WTC11 (cell line): ENCODE measurements at regions not wholly inside any gene's neighbourhood (a gene's known extent, or its start where the extent isn't known, plus 50 kb on each side); places are given as distances from the start of the nearest gene placed in this dataset.

Experiments
- ATAC-seq: fragments of 200-7000 bp; cut with Tn5 transposase; 2 replicates; pipeline ENCODE4 v1.10.0; 2021; ENCODE audit warnings: mild to moderate bottlenecking, moderate library complexity
- CTCF ChIA-PET: fragments of 300-600 bp; sonication (Branson Sonifier 250); formaldehyde crosslinking; loops from one replicate; lab custom pipeline; 2021; ENCODE audit warnings: antibody characterized with exemption; lab: Charles Lee
- POLR2A ChIA-PET: fragments of 350-600 bp; sonication (Branson Sonifier 250); formaldehyde crosslinking; loops from one replicate; lab custom pipeline; 2021; ENCODE audit warnings: antibody characterized with exemption; lab: Charles Lee
- DNase-seq: peaks from one replicate; pipeline ENCODE4 v3.0.0; 2021; ENCODE audit warnings: low spot score
- H3K27ac Mint-ChIP-seq: 2 replicates; pipeline ENCODE4 v1.8.0; 2021; ENCODE audit warnings: mixed read lengths
- H3K27me3 Mint-ChIP-seq: 2 replicates; pipeline ENCODE4 v1.8.0; 2021; ENCODE audit warnings: low read depth, mild to moderate bottlenecking, moderate library complexity, mixed read lengths
- H3K36me3 Mint-ChIP-seq: 2 replicates; pipeline ENCODE4 v1.8.0; 2021; ENCODE audit warnings: mixed read lengths
- H3K4me1 Mint-ChIP-seq: 2 replicates; pipeline ENCODE4 v1.8.0; 2022; ENCODE audit warnings: mixed read lengths
- H3K4me3 Mint-ChIP-seq: 2 replicates; pipeline ENCODE4 v1.8.0; 2021; ENCODE audit warnings: mild to moderate bottlenecking, moderate library complexity, mixed read lengths
- H3K9me3 Mint-ChIP-seq: 2 replicates; pipeline ENCODE4 v1.8.0; 2021; ENCODE audit warnings: mixed read lengths
- ATF1 ChIP-seq: sonication (generic); formaldehyde crosslinking; IDR thresholded peaks from 2 replicates; pipeline ENCODE4 v1.8.1; 2023; ENCODE audit warnings: mild to moderate bottlenecking, moderate library complexity, missing genetic modification reagents
- CBFB ChIP-seq: sonication (generic); formaldehyde crosslinking; IDR thresholded peaks from 2 replicates; pipeline ENCODE4 v1.8.1; 2022; ENCODE audit warnings: mild to moderate bottlenecking, low read depth, missing genetic modification reagents
- ELF4 ChIP-seq: sonication (generic); formaldehyde crosslinking; IDR thresholded peaks from 2 replicates; pipeline ENCODE4 v1.8.1; 2022; ENCODE audit warnings: low read depth, mild to moderate bottlenecking, moderate library complexity, missing genetic modification reagents
- ESRRA ChIP-seq: sonication (generic); formaldehyde crosslinking; IDR thresholded peaks from 2 replicates; pipeline ENCODE4 v1.8.1; 2022; ENCODE audit warnings: mild to moderate bottlenecking, missing genetic modification reagents, borderline replicate concordance
- ETV6 ChIP-seq: sonication (generic); formaldehyde crosslinking; IDR thresholded peaks from 2 replicates; pipeline ENCODE4 v1.8.1; 2022; ENCODE audit warnings: mild to moderate bottlenecking, missing genetic modification reagents
- FOXP1 ChIP-seq: sonication (generic); formaldehyde crosslinking; IDR thresholded peaks from 2 replicates; pipeline ENCODE4 v1.8.0; 2022; ENCODE audit warnings: missing genetic modification reagents, mild to moderate bottlenecking, moderate library complexity, borderline replicate concordance
- GTF2I ChIP-seq: fragments of 250-450 bp; sonication (Bioruptor Pico); conservative IDR thresholded peaks from 2 replicates; pipeline ENCODE4 v1.4.0; 2021; ENCODE audit warnings: mild to moderate bottlenecking
- OVOL2 ChIP-seq: fragments of 250-450 bp; sonication (Bioruptor Pico); IDR thresholded peaks from 2 replicates; pipeline ENCODE4 v1.9.0; 2021; ENCODE audit warnings: mild to moderate bottlenecking, borderline replicate concordance
- SOX15 ChIP-seq: fragments of 250-450 bp; sonication (Bioruptor Pico); IDR thresholded peaks from 2 replicates; pipeline ENCODE4 v1.9.0; 2021; ENCODE audit warnings: mild to moderate bottlenecking
- ZNF121 ChIP-seq: sonication (generic); formaldehyde crosslinking; IDR thresholded peaks from 2 replicates; pipeline ENCODE4 v1.8.0; 2023; ENCODE audit warnings: missing genetic modification reagents
- ZNF423 ChIP-seq: fragments of 250-450 bp; sonication (Bioruptor Pico); IDR thresholded peaks from 2 replicates; pipeline ENCODE4 v2.1.2; 2022; ENCODE audit warnings: mild to moderate bottlenecking, moderate library complexity
- ZNF512 ChIP-seq: sonication (generic); formaldehyde crosslinking; IDR thresholded peaks from 2 replicates; pipeline ENCODE4 v1.8.1; 2022; ENCODE audit warnings: missing genetic modification reagents, borderline replicate concordance
- TF ChIP-seq, protein P1 (sequence below): sonication (generic); formaldehyde crosslinking; IDR thresholded peaks from 2 replicates; pipeline ENCODE4 v1.8.0; 2022; ENCODE audit warnings: mild to moderate bottlenecking, missing genetic modification reagents
- TF ChIP-seq, protein P2 (sequence below): fragments of 250-450 bp; sonication (Bioruptor Pico); IDR thresholded peaks from 2 replicates; pipeline ENCODE4 v1.9.0; 2021; ENCODE audit warnings: mild to moderate bottlenecking, borderline replicate concordance
- TF ChIP-seq, protein P3 (sequence below): sonication (generic); formaldehyde crosslinking; conservative IDR thresholded peaks from 2 replicates; pipeline ENCODE4 v1.8.1; 2023; ENCODE audit warnings: mild to moderate bottlenecking, low read depth, missing genetic modification reagents, moderate library complexity
- TF ChIP-seq, protein P4 (sequence below): sonication (generic); formaldehyde crosslinking; IDR thresholded peaks from 2 replicates; pipeline ENCODE4 v1.8.1; 2023; ENCODE audit warnings: mild to moderate bottlenecking, moderate library complexity, missing genetic modification reagents
- TF ChIP-seq, protein P5 (sequence below): sonication (generic); formaldehyde crosslinking; conservative IDR thresholded peaks from 2 replicates; pipeline ENCODE4 v1.8.1; 2022; ENCODE audit warnings: mild to moderate bottlenecking, missing genetic modification reagents

DNA sequence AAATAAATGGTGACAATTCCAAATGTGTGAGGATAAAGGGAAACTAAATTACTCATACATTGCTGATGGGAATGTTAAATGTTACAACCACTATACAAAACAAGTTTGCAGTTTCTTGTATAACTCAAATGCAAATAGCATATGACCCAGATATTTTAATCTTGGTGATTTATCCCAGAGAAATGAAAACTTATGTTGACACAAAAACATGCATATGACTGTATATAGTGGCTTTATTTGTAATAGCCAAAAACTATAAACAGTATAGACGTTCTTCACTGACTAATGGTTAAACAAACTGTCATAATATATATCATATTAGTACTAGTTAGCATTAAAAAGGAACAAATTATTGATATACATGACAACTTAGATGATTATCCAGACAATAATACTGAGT, 619.2 kb downstream of the PDHA2 start:
- no peak for DNase-seq
- no peaks in the 10 kb centered on the region for H3K36me3 Mint-ChIP-seq
- peaks cover 10% of the 10 kb centered on the region for H3K9me3 Mint-ChIP-seq
- ChIA-PET CTCF (no interaction called here), POLR2A (no interaction called here)
- no peaks in the 10 kb centered on the region for H3K27me3 Mint-ChIP-seq
- no peak for ATAC-seq
- no peaks in the 10 kb centered on the region for H3K4me1 Mint-ChIP-seq
- no peak overlapping the region for H3K27ac Mint-ChIP-seq
- no peak for TF ChIP-seq GTF2I (CRISPR knock-in tag)
- TF ChIP-seq, protein P1, sequence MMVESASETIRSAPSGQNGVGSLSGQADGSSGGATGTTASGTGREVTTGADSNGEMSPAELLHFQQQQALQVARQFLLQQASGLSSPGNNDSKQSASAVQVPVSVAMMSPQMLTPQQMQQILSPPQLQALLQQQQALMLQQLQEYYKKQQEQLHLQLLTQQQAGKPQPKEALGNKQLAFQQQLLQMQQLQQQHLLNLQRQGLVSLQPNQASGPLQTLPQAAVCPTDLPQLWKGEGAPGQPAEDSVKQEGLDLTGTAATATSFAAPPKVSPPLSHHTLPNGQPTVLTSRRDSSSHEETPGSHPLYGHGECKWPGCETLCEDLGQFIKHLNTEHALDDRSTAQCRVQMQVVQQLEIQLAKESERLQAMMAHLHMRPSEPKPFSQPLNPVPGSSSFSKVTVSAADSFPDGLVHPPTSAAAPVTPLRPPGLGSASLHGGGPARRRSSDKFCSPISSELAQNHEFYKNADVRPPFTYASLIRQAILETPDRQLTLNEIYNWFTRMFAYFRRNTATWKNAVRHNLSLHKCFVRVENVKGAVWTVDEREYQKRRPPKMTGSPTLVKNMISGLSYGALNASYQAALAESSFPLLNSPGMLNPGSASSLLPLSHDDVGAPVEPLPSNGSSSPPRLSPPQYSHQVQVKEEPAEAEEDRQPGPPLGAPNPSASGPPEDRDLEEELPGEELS (CRISPR knock-in tag) = no peak
- no peak for TF ChIP-seq OVOL2 (CRISPR knock-in tag)
- no peak for TF ChIP-seq CBFB (CRISPR knock-in tag)
- no peak for TF ChIP-seq ZNF423 (CRISPR knock-in tag)
- no peak for TF ChIP-seq ETV6 (CRISPR knock-in tag)
- TF ChIP-seq ZNF512 (CRISPR knock-in tag) = no peak
- TF ChIP-seq ZNF121 (CRISPR knock-in tag) = no peak
- TF ChIP-seq, protein P2, sequence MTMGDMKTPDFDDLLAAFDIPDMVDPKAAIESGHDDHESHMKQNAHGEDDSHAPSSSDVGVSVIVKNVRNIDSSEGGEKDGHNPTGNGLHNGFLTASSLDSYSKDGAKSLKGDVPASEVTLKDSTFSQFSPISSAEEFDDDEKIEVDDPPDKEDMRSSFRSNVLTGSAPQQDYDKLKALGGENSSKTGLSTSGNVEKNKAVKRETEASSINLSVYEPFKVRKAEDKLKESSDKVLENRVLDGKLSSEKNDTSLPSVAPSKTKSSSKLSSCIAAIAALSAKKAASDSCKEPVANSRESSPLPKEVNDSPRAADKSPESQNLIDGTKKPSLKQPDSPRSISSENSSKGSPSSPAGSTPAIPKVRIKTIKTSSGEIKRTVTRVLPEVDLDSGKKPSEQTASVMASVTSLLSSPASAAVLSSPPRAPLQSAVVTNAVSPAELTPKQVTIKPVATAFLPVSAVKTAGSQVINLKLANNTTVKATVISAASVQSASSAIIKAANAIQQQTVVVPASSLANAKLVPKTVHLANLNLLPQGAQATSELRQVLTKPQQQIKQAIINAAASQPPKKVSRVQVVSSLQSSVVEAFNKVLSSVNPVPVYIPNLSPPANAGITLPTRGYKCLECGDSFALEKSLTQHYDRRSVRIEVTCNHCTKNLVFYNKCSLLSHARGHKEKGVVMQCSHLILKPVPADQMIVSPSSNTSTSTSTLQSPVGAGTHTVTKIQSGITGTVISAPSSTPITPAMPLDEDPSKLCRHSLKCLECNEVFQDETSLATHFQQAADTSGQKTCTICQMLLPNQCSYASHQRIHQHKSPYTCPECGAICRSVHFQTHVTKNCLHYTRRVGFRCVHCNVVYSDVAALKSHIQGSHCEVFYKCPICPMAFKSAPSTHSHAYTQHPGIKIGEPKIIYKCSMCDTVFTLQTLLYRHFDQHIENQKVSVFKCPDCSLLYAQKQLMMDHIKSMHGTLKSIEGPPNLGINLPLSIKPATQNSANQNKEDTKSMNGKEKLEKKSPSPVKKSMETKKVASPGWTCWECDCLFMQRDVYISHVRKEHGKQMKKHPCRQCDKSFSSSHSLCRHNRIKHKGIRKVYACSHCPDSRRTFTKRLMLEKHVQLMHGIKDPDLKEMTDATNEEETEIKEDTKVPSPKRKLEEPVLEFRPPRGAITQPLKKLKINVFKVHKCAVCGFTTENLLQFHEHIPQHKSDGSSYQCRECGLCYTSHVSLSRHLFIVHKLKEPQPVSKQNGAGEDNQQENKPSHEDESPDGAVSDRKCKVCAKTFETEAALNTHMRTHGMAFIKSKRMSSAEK (CRISPR knock-in tag) = no peak
- no peak for TF ChIP-seq ATF1 (CRISPR knock-in tag)
- TF ChIP-seq, protein P3, sequence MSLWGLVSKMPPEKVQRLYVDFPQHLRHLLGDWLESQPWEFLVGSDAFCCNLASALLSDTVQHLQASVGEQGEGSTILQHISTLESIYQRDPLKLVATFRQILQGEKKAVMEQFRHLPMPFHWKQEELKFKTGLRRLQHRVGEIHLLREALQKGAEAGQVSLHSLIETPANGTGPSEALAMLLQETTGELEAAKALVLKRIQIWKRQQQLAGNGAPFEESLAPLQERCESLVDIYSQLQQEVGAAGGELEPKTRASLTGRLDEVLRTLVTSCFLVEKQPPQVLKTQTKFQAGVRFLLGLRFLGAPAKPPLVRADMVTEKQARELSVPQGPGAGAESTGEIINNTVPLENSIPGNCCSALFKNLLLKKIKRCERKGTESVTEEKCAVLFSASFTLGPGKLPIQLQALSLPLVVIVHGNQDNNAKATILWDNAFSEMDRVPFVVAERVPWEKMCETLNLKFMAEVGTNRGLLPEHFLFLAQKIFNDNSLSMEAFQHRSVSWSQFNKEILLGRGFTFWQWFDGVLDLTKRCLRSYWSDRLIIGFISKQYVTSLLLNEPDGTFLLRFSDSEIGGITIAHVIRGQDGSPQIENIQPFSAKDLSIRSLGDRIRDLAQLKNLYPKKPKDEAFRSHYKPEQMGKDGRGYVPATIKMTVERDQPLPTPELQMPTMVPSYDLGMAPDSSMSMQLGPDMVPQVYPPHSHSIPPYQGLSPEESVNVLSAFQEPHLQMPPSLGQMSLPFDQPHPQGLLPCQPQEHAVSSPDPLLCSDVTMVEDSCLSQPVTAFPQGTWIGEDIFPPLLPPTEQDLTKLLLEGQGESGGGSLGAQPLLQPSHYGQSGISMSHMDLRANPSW (CRISPR knock-in tag) = no peak
- no peak for TF ChIP-seq SOX15
- no peak for TF ChIP-seq ESRRA (CRISPR knock-in tag)
- TF ChIP-seq, protein P4, sequence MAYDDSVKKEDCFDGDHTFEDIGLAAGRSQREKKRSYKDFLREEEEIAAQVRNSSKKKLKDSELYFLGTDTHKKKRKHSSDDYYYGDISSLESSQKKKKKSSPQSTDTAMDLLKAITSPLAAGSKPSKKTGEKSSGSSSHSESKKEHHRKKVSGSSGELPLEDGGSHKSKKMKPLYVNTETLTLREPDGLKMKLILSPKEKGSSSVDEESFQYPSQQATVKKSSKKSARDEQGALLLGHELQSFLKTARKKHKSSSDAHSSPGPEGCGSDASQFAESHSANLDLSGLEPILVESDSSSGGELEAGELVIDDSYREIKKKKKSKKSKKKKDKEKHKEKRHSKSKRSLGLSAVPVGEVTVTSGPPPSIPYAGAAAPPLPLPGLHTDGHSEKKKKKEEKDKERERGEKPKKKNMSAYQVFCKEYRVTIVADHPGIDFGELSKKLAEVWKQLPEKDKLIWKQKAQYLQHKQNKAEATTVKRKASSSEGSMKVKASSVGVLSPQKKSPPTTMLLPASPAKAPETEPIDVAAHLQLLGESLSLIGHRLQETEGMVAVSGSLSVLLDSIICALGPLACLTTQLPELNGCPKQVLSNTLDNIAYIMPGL (CRISPR knock-in tag) = no peak
- TF ChIP-seq, protein P5, sequence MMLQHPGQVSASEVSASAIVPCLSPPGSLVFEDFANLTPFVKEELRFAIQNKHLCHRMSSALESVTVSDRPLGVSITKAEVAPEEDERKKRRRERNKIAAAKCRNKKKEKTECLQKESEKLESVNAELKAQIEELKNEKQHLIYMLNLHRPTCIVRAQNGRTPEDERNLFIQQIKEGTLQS (CRISPR knock-in tag) = no peak
- TF ChIP-seq ELF4 (CRISPR knock-in tag) = no peak
- TF ChIP-seq FOXP1 (CRISPR knock-in tag) = no peak
- H3K4me3 Mint-ChIP-seq = no peak overlapping the region
